Testis (tissue), 2 donors: ENCODE measurements at regions not wholly inside any gene's neighbourhood (a gene's known extent, or its start where the extent isn't known, plus 50 kb on each side); places are given as distances from the start of the nearest gene placed in this dataset.

Experiments used
- DNase-seq: peaks from one replicate; pipeline ENCODE4 v3.0.0-alpha.2; 2019
- H3K27ac ChIP-seq, 2 donors: fragments of 200-600 bp; sonication (generic); one replicate each; pipeline ENCODE4 v1.5.1; 2019
- H3K27me3 ChIP-seq: fragments of 200-600 bp; sonication (generic); one replicate; pipeline ENCODE4 v1.5.1; 2019
- H3K36me3 ChIP-seq: fragments of 200-600 bp; sonication (generic); one replicate; pipeline ENCODE4 v1.5.1; 2017; ENCODE audit warnings: low read depth; ENCODE audit errors: missing control alignments
- H3K4me1 ChIP-seq: fragments of 200-600 bp; sonication (generic); one replicate; pipeline ENCODE4 v1.5.1; 2019
- H3K4me3 ChIP-seq, 2 donors: fragments of 200-600 bp; sonication (generic); one replicate each; pipeline ENCODE4 v1.5.1; 2017 to 2019
- H3K9me3 ChIP-seq: fragments of 200-600 bp; sonication (generic); one replicate; pipeline ENCODE4 v1.5.1; 2017
- CTCF ChIP-seq, 3 experiments: fragments of 450-650 bp in 2 of 3; fragments of 200-600 bp in 1 of 3; sonication (generic) in 1 of 3; IDR thresholded peaks; one replicate each; pipeline ENCODE4 v1.5.1; 2016 to 2019; ENCODE audit warnings: antibody characterized with exemption in 3 of 3, mild to moderate bottlenecking in 2 of 3, moderate library complexity in 1 of 3
- POLR2A ChIP-seq: fragments of 450-650 bp; IDR thresholded peaks from one replicate; pipeline ENCODE4 v1.6.1; 2017; ENCODE audit warnings: antibody characterized with exemption, mild to moderate bottlenecking, moderate library complexity
- WGBS, 2 donors: methylation state at CpG; one replicate each; pipeline ENCODE4 v1.1.5; 2018; 5-methylcytosine and 5-hydroxymethylcytosine counted together
- intact Hi-C: fragments of 100-400 bp; cut with DNase I; formaldehyde crosslinking; loops from one replicate; pipeline ENCODE4 v1.15.1; 2023; ENCODE audit warnings: low total_unique reads

DNA sequence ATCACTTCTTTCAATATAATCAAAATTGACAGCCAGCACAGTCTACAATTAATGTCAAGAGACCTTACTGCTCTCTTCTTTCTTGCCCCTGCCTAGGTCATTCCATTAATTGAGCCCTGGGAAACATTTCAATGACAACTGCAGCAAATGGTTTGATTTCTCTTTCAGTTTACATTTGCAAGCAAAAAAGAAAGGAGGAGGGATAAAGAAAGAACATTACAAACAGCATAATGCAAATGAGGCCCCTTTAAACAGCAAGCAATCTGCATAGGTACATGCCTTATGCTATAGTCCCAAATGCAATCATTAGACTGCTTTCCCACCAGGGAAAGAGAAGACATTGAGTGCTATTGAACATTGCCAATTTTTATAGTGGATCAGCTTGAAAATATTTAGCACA, 655.0 kb upstream of the CDH2 start:
- intact Hi-C loops, result no loop called here
- no peaks in the 10 kb centered on the region for H3K27me3 ChIP-seq

DNA sequence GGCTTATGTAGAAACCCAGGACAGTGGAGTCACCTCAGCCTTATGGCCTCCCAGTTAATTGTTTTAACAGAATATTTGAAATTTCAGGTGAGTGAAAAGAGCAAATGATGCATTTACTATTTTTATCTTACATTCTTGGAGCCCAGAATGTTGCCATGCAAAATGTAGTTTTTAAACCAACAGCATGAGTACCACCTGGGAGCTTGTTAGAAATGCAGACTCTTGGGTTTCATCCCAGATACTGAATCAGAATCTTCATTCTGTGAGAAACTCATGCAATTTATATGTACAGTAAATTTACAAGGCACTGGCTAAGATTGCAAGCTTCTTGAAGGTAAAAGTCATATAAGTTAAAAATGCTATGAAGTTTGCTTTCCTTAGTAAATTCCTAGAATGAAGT, 654.5 kb upstream of the CDH2 start:
- DNase-seq, result no peak
- Histone ChIP-seq H3K27me3 (no peaks in the 10 kb centered on the region), H3K36me3 (no peaks in the 10 kb centered on the region), H3K4me1 (no peaks in the 10 kb centered on the region), H3K27ac (no peak overlapping the region), H3K9me3 (no peaks in the 10 kb centered on the region), H3K4me3 (no peak overlapping the region)
- TF ChIP-seq POLR2A (no peak), CTCF (IDR thresholded peaks at IDR 0.05) (no peak)
- intact Hi-C loops, result no loop called here

More for the DNA sequence above, 655.0 kb upstream of the CDH2 start:
- TF ChIP-seq POLR2A (no peak), CTCF (IDR thresholded peaks at IDR 0.05) (no peak)
- Histone ChIP-seq H3K36me3 (no peaks in the 10 kb centered on the region), H3K9me3 (no peaks in the 10 kb centered on the region), H3K4me3 (no peak overlapping the region), H3K4me1 (no peaks in the 10 kb centered on the region), H3K27ac (no peak overlapping the region)
- no peak for DNase-seq

DNA sequence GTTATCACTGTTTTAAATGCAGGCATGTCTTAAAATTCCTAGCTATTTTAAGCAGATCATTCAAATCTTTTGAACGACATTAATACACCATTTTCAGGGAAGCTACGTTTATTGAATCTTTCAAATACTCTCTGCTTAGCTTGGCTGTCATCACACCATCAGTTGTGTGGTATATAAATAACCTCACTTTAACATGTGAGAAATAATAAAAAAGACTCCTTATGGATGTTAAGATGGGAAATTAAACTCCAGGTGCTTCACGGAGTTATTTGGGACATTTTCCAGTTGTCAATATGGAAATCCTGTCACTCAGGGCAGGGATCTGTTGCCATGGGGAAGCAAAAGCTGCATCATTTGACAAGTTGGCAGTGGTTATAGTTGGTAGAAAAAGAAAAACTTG, 649.2 kb upstream of the CDH2 start:
- no peak for TF ChIP-seq POLR2A
- TF ChIP-seq CTCF (IDR thresholded peaks at IDR 0.05), result no peak
- H3K9me3 ChIP-seq, result no peaks in the 10 kb centered on the region
- H3K27ac ChIP-seq, result no peak overlapping the region
- intact Hi-C loops, result no loop called here
- H3K4me1 ChIP-seq, result no peaks in the 10 kb centered on the region
- no peak for DNase-seq
- H3K4me3 ChIP-seq, result no peak overlapping the region
- H3K36me3 ChIP-seq, result no peaks in the 10 kb centered on the region
- no peaks in the 10 kb centered on the region for H3K27me3 ChIP-seq
- WGBS, 2 donors, result 89 to 90% methylated on average over 3 of the region's 3 CpGs

DNA sequence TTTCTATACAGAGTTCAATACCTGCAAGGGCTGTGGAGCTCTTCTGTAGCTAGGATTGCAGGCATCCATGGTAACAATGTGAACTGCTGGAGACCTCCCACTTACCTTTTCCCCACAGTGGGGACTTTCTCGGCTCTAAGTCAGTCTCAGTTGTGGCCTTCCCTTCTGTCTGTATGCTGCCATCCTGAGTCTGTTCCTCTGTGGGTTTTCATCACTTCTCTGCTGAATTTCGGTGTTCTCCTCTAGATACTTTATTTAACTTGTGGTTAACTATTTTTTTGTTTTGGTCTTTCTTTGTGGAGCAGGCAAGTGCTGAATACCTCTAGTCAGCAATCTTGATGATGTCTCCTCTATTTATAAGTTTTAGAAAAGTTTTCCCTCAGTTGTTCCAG, 647.2 kb upstream of the CDH2 start:
- H3K27ac ChIP-seq, result no peak overlapping the region
- TF ChIP-seq CTCF (IDR thresholded peaks at IDR 0.05) (no peak), POLR2A (no peak)
- no peak overlapping the region for H3K4me3 ChIP-seq
- intact Hi-C loops, result no loop called here
- 86 to 96% methylated on average over 2 of the region's 2 CpGs for WGBS, 2 donors
- no peak for DNase-seq
- H3K36me3 ChIP-seq, result no peaks in the 10 kb centered on the region
- H3K4me1 ChIP-seq, result no peaks in the 10 kb centered on the region
- H3K27me3 ChIP-seq, result no peaks in the 10 kb centered on the region
- H3K9me3 ChIP-seq, result no peaks in the 10 kb centered on the region

GRCh38 chr18:28823506-28824182, 646.7 kb upstream of the CDH2 start:
- intact Hi-C loops, result no loop called here
- H3K27ac ChIP-seq, result no peak overlapping the region
- H3K4me3 ChIP-seq, result no peak overlapping the region
- no peaks in the 10 kb centered on the region for H3K27me3 ChIP-seq
- TF ChIP-seq CTCF (IDR thresholded peaks at IDR 0.05) (no peak), POLR2A (no peak)
- H3K9me3 ChIP-seq, result no peaks in the 10 kb centered on the region
- DNase-seq, result no peak
- no peaks in the 10 kb centered on the region for H3K36me3 ChIP-seq
- WGBS, 2 donors, result 95 to 97% methylated on average over 5 to 6 of the region's 6 CpGs
- H3K4me1 ChIP-seq, result no peaks in the 10 kb centered on the region
